BE2C (cell line): ENCODE measurements at regions not wholly inside any gene's neighbourhood (a gene's known extent, or its start where the extent isn't known, plus 50 kb on each side); places are given as distances from the start of the nearest gene placed in this dataset.

ENCODE experiments used
- DNase-seq: peaks from one replicate; pipeline ENCODE4 v3.0.0-alpha.2; 2020
- H3K27me3 ChIP-seq: fragments of 250-450 bp; sonication (Bioruptor Pico); 2 replicates; pipeline ENCODE4 v1.5.1; 2020; ENCODE audit warnings: mild to moderate bottlenecking
- H3K36me3 ChIP-seq: fragments of 250-450 bp; sonication (Bioruptor Pico); 2 replicates; pipeline ENCODE4 v1.5.1; 2020; ENCODE audit warnings: mild to moderate bottlenecking
- H3K4me1 ChIP-seq: fragments of 250-450 bp; sonication (Bioruptor Pico); 2 replicates; pipeline ENCODE4 v1.5.1; 2020
- H3K4me3 ChIP-seq: 2 replicates; pipeline ENCODE4 v1.5.1; 2011; ENCODE audit warnings: low read depth, low read length
- H3K9me3 ChIP-seq: fragments of 250-450 bp; sonication (Bioruptor Pico); 2 replicates; pipeline ENCODE4 v1.5.1; 2020
- CTCF ChIP-seq: IDR thresholded peaks from 2 replicates; pipeline ENCODE4 v1.5.1; 2012; ENCODE audit warnings: mild to moderate bottlenecking, low read depth, low read length

GRCh38 chr5:129228577-129228976, 134.0 kb downstream of the ISOC1 start:
- Histone ChIP-seq H3K36me3 (no peaks in the 10 kb centered on the region), H3K9me3 (no peaks in the 10 kb centered on the region), H3K4me3 (no peak overlapping the region), H3K27me3 (no peaks in the 10 kb centered on the region), H3K4me1 (no peaks in the 10 kb centered on the region)
- DNase-seq, result no peak
- no peak for TF ChIP-seq CTCF

- H3K36me3 ChIP-seq, result no peaks in the 10 kb centered on the region
- no peaks in the 10 kb centered on the region; the same call in 1 of the 2 replicates for H3K9me3 ChIP-seq
- no peaks in the 10 kb centered on the region for H3K27me3 ChIP-seq
- H3K4me1 ChIP-seq, result no peaks in the 10 kb centered on the region
- H3K4me3 ChIP-seq, result no peak overlapping the region
- no peak for DNase-seq
- no peak for TF ChIP-seq CTCF
Measured at GRCh38 chr5:129241755-129242154, 147.2 kb downstream of the ISOC1 start.

- DNase-seq, result no peak
- no peaks in the 10 kb centered on the region for H3K36me3 ChIP-seq
- H3K9me3 ChIP-seq, result no peaks in the 10 kb centered on the region
- no peak overlapping the region for H3K4me3 ChIP-seq
- TF ChIP-seq CTCF, result no peak
- H3K4me1 ChIP-seq, result no peaks in the 10 kb centered on the region
- H3K27me3 ChIP-seq, result no peaks in the 10 kb centered on the region
Measured at GRCh38 chr5:129243039-129243438, 148.5 kb downstream of the ISOC1 start.

GRCh38 chr5:129244478-129244877, 149.9 kb downstream of the ISOC1 start:
- TF ChIP-seq CTCF, result no peak
- no peaks in the 10 kb centered on the region for H3K9me3 ChIP-seq
- no peaks in the 10 kb centered on the region for H3K4me1 ChIP-seq
- no peaks in the 10 kb centered on the region for H3K27me3 ChIP-seq
- no peak overlapping the region for H3K4me3 ChIP-seq
- H3K36me3 ChIP-seq, result no peaks in the 10 kb centered on the region
- DNase-seq, result no peak

- TF ChIP-seq CTCF, result no peak
- Histone ChIP-seq H3K4me3 (no peak overlapping the region), H3K27me3 (no peaks in the 10 kb centered on the region)
Measured at GRCh38 chr5:129245489-129245888, 150.9 kb downstream of the ISOC1 start.

GRCh38 chr5:129246088-129246487, 151.5 kb downstream of the ISOC1 start:
- Histone ChIP-seq H3K4me1 (no peaks in the 10 kb centered on the region), H3K27me3 (no peaks in the 10 kb centered on the region), H3K9me3 (no peaks in the 10 kb centered on the region), H3K36me3 (no peaks in the 10 kb centered on the region), H3K4me3 (no peak overlapping the region)
- no peak for DNase-seq
- no peak for TF ChIP-seq CTCF

More at GRCh38 chr5:129245489-129245888, 150.9 kb downstream of the ISOC1 start:
- Histone ChIP-seq H3K36me3 (no peaks in the 10 kb centered on the region), H3K9me3 (no peaks in the 10 kb centered on the region), H3K4me1 (no peaks in the 10 kb centered on the region)
- no peak for DNase-seq
